Endothelial cell of umbilical vein (primary cell): ENCODE measurements at regions not wholly inside any gene's neighbourhood (a gene's known extent, or its start where the extent isn't known, plus 50 kb on each side); places are given as distances from the start of the nearest gene placed in this dataset.

Experiments used
- EZH2 ChIP-seq: IDR thresholded peaks from 2 replicates; pipeline ENCODE4 v1.6.1; 2012; ENCODE audit warnings: borderline replicate concordance, low read depth, mild to moderate bottlenecking, moderate library complexity, low read length, inconsistent platforms; ENCODE audit not compliant: severe bottlenecking
- FOS ChIP-seq: IDR thresholded peaks from 2 replicates; pipeline ENCODE4 v1.6.1; 2011; ENCODE audit warnings: mild to moderate bottlenecking, low read length, moderate library complexity, borderline replicate concordance; ENCODE audit not compliant: insufficient read depth
- GATA2 ChIP-seq: IDR thresholded peaks from 2 replicates; pipeline ENCODE4 v1.7.0; 2011; ENCODE audit warnings: low read depth, mild to moderate bottlenecking, moderate library complexity, mixed read lengths, low read length; ENCODE audit not compliant: insufficient read length, insufficient read depth
- JUN ChIP-seq: IDR thresholded peaks from 2 replicates; pipeline ENCODE4 v1.6.1; 2011; ENCODE audit warnings: borderline replicate concordance, low read depth; ENCODE audit not compliant: insufficient read length, insufficient read depth
- MYC ChIP-seq: IDR thresholded peaks from one replicate; pipeline ENCODE4 v1.6.1; 2011; ENCODE audit warnings: mild to moderate bottlenecking, low read depth, low read length
- POLR2A ChIP-seq: IDR thresholded peaks from 2 replicates; pipeline ENCODE4 v1.6.1; 2012; ENCODE audit warnings: low read depth, mild to moderate bottlenecking, control low read depth, low read length
- POLR2AphosphoS5 ChIP-seq: IDR thresholded peaks from 2 replicates; pipeline ENCODE4 v1.6.1; 2012; ENCODE audit warnings: low read depth, mild to moderate bottlenecking, control low read depth, low read length, moderate library complexity; ENCODE audit not compliant: insufficient read depth
- TF ChIP-seq, protein P1 (sequence below), 2 donors: IDR thresholded peaks; 1 replicate in 1 of 2; 2 replicates in 1 of 2; pipeline ENCODE4 v1.5.1; 2011; ENCODE audit warnings: low read length in 2 of 2, mild to moderate bottlenecking in 2 of 2, moderate library complexity in 2 of 2, control low read depth in 1 of 2, inconsistent platforms in 1 of 2, low read depth in 1 of 2; ENCODE audit not compliant: insufficient read depth in 1 of 2; ENCODE audit errors: extremely low read depth in 1 of 2
- TF ChIP-seq, protein P2 (sequence below): IDR thresholded peaks from 2 replicates; pipeline ENCODE4 v1.6.1; 2011; ENCODE audit not compliant: insufficient read depth, insufficient read length

DNA sequence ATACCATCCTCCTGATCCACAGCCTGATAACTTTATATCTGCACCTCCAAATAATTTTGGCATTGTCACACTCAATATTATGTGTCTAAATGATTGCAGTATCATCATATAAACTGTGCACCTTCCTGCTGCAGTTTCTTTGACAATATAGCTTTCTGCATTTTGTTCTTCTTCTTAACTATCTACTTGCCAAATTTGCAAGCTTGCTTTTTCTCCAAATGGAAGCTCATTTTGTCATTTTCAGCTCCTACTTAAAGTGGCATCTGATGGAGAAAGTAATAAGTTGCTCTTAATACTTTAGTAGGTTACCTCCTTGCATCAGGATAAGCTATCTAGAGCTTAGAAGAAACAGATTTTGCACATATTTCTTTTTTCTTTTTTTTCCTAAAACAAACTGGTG, 74.0 kb upstream of the DEFB112 start:
- no peak for TF ChIP-seq EZH2
- TF ChIP-seq, protein P1, sequence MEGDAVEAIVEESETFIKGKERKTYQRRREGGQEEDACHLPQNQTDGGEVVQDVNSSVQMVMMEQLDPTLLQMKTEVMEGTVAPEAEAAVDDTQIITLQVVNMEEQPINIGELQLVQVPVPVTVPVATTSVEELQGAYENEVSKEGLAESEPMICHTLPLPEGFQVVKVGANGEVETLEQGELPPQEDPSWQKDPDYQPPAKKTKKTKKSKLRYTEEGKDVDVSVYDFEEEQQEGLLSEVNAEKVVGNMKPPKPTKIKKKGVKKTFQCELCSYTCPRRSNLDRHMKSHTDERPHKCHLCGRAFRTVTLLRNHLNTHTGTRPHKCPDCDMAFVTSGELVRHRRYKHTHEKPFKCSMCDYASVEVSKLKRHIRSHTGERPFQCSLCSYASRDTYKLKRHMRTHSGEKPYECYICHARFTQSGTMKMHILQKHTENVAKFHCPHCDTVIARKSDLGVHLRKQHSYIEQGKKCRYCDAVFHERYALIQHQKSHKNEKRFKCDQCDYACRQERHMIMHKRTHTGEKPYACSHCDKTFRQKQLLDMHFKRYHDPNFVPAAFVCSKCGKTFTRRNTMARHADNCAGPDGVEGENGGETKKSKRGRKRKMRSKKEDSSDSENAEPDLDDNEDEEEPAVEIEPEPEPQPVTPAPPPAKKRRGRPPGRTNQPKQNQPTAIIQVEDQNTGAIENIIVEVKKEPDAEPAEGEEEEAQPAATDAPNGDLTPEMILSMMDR (IDR thresholded peaks at IDR 0.05; ENCODE audit: extremely low read depth in 1 of 2, insufficient read depth in 1 of 2, low read depth in 1 of 2, low read length in 2 of 2) = no peak
- TF ChIP-seq POLR2AphosphoS5 = no peak
- no peak for TF ChIP-seq POLR2A
- TF ChIP-seq MYC = no peak
- no peak for TF ChIP-seq GATA2
- TF ChIP-seq, protein P2, sequence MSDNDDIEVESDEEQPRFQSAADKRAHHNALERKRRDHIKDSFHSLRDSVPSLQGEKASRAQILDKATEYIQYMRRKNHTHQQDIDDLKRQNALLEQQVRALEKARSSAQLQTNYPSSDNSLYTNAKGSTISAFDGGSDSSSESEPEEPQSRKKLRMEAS = no peak
- TF ChIP-seq FOS = no peak
- TF ChIP-seq JUN = no peak
